HL-60 (cell line): ENCODE measurements at regions not wholly inside any gene's neighbourhood (a gene's known extent, or its start where the extent isn't known, plus 50 kb on each side); places are given as distances from the start of the nearest gene placed in this dataset.

Experiments
- DNase-seq, 2 experiments: peaks; one replicate each; pipeline ENCODE4 v3.0.0-alpha.2; 2010 to 2020; ENCODE audit warnings: low read depth in 1 of 2, low spot score in 1 of 2
- H3K27ac ChIP-seq: fragments of 250-450 bp; sonication (Bioruptor Pico); replicated peaks from 2 replicates; pipeline ENCODE4 v1.5.1; 2020; ENCODE audit warnings: mild to moderate bottlenecking, moderate library complexity
- H3K27me3 ChIP-seq: fragments of 250-450 bp; sonication (Bioruptor Pico); 2 replicates; pipeline ENCODE4 v1.5.1; 2021; ENCODE audit warnings: mild to moderate bottlenecking, moderate library complexity; ENCODE audit not compliant: insufficient read depth, poor library complexity, severe bottlenecking
- H3K4me3 ChIP-seq: replicated peaks from 2 replicates; pipeline ENCODE4 v1.5.1; 2011; ENCODE audit warnings: mild to moderate bottlenecking, control low read depth, low read length; ENCODE audit not compliant: insufficient read depth
- CTCF ChIP-seq: IDR thresholded peaks from one replicate; pipeline ENCODE4 v1.5.1; 2011; ENCODE audit warnings: low read length, control low read depth, inconsistent platforms; ENCODE audit not compliant: insufficient read depth
- GABPA ChIP-seq: IDR thresholded peaks from 2 replicates; pipeline ENCODE4 v1.6.1; 2012; ENCODE audit warnings: low read depth
- POLR2AphosphoS5 ChIP-seq: IDR thresholded peaks from 2 replicates; pipeline ENCODE4 v1.6.1; 2012; ENCODE audit warnings: low read depth
- REST ChIP-seq: IDR thresholded peaks from 2 replicates; pipeline ENCODE4 v1.6.1; 2012; ENCODE audit warnings: low read depth; ENCODE audit not compliant: insufficient replicate concordance
- SPI1 ChIP-seq: IDR thresholded peaks from 2 replicates; pipeline ENCODE4 v1.6.1; 2012; ENCODE audit warnings: low read depth, mild to moderate bottlenecking, borderline replicate concordance

- Histone ChIP-seq H3K27me3 (no peaks in the 10 kb centered on the region), H3K27ac (no peak overlapping the region), H3K4me3 (no peak overlapping the region)
- TF ChIP-seq POLR2AphosphoS5 (no peak), GABPA (no peak), REST (no peak), SPI1 (no peak), CTCF (no peak)
- no peak for DNase-seq
Measured at GRCh38 chr15:58283302-58283701, 145.1 kb downstream of the AQP9 start.

GRCh38 chr15:58284293-58284692 lies 146.1 kb downstream of the AQP9 start:
- Histone ChIP-seq H3K4me3 (no peak overlapping the region), H3K27me3 (no peaks in the 10 kb centered on the region), H3K27ac (no peak overlapping the region)
- DNase-seq, result no peak
- TF ChIP-seq GABPA (no peak), SPI1 (no peak), CTCF (no peak), REST (no peak)

- Histone ChIP-seq H3K4me3 (no peak overlapping the region), H3K27me3 (no peaks in the 10 kb centered on the region), H3K27ac (no peak overlapping the region)
- no peak for TF ChIP-seq POLR2AphosphoS5
- TF ChIP-seq SPI1, result no peak
- TF ChIP-seq REST, result no peak
- no peak for TF ChIP-seq CTCF
- TF ChIP-seq GABPA, result no peak
- DNase-seq, result no peak
Measured at GRCh38 chr15:58285212-58285920, 146.4 kb upstream of the LIPC start.
